ENCODE measurements at regions not wholly inside any gene's neighbourhood (a gene's known extent, or its start where the extent isn't known, plus 50 kb on each side); places are given as distances from the start of the nearest gene placed in this dataset.
"Not testable (repeated sequence)": the region's sequence is repeated elsewhere in the genome, so short reads cannot be mapped to it uniquely, and the experiment has no call there.

GRCh38 chr11:122559218-122559617, 96.3 kb upstream of the UBASH3B start:
- TF ChIP-seq CTCF (IDR thresholded peaks at IDR 0.05 in 8 of 11, conservative IDR thresholded peaks at IDR 0.05 in 3 of 11); POLR2AphosphoS5 (IDR thresholded peaks at IDR 0.05): not testable (repeated sequence)
